ENCODE measurements at regions not wholly inside any gene's neighbourhood (a gene's known extent, or its start where the extent isn't known, plus 50 kb on each side); places are given as distances from the start of the nearest gene placed in this dataset.
"Not testable (repeated sequence)": the region's sequence is repeated elsewhere in the genome, so short reads cannot be mapped to it uniquely, and the experiment has no call there.

GRCh38 chr16:32932240-32933040, 256.5 kb upstream of the TP53TG3 start:
- TF ChIP-seq, protein P1, sequence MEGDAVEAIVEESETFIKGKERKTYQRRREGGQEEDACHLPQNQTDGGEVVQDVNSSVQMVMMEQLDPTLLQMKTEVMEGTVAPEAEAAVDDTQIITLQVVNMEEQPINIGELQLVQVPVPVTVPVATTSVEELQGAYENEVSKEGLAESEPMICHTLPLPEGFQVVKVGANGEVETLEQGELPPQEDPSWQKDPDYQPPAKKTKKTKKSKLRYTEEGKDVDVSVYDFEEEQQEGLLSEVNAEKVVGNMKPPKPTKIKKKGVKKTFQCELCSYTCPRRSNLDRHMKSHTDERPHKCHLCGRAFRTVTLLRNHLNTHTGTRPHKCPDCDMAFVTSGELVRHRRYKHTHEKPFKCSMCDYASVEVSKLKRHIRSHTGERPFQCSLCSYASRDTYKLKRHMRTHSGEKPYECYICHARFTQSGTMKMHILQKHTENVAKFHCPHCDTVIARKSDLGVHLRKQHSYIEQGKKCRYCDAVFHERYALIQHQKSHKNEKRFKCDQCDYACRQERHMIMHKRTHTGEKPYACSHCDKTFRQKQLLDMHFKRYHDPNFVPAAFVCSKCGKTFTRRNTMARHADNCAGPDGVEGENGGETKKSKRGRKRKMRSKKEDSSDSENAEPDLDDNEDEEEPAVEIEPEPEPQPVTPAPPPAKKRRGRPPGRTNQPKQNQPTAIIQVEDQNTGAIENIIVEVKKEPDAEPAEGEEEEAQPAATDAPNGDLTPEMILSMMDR (IDR thresholded peaks at IDR 0.05), result peak in 1 of 5 experiments; percentile 9
- TF ChIP-seq POLR2AphosphoS5 (IDR thresholded peaks at IDR 0.05), result not testable (repeated sequence)

Data from transverse colon (tissue), 4 donors.